HCT116 (cell line): ENCODE measurements at regions not wholly inside any gene's neighbourhood (a gene's known extent, or its start where the extent isn't known, plus 50 kb on each side); places are given as distances from the start of the nearest gene placed in this dataset.

Experiments used
- ATAC-seq: fragments of 200-7000 bp; cut with Tn5 transposase; 2 replicates; pipeline ENCODE4 v1.9.1; 2020; ENCODE audit warnings: mild to moderate bottlenecking, moderate library complexity
- BruUV-seq: library from RNA; stranded (reverse); fragments of 400-500 nt; replicated peaks from 2 replicates; lab custom pipeline; 2021; lab: Mats Ljungman, UMichigan
- CTCF ChIA-PET: fragments of 300-600 bp; sonication (Branson Sonifier 250); formaldehyde crosslinking; loops from one replicate; lab custom pipeline; 2021; ENCODE audit warnings: antibody characterized with exemption; lab: Charles Lee
- POLR2A ChIA-PET: fragments of 300-600, 350-600 bp; sonication (Branson Sonifier 250); formaldehyde crosslinking; loops from one replicate; lab custom pipeline; 2021; ENCODE audit warnings: antibody characterized with exemption; lab: Charles Lee
- RAD21 ChIA-PET, 2 experiments: fragments of 300-600 bp; sonication (Branson Sonifier 250); formaldehyde crosslinking; loops; one replicate each; lab custom pipeline; 2023; ENCODE audit warnings: low total read pairs in 2 of 2; ENCODE audit not compliant: uncharacterized antibody in 2 of 2, unreplicated experiment in 2 of 2, low non-redundant PET in 1 of 2; lab: Charles Lee
- DNase-seq: peaks from one replicate; pipeline ENCODE4 v3.0.0-alpha.2; 2010; ENCODE audit warnings: low read depth, low spot score
- H2AFZ ChIP-seq: fragments of 200-600 bp; shearing (Covaris generic), sonication (generic); 2 replicates; pipeline ENCODE4 v1.6.1; 2017; ENCODE audit warnings: low read depth, mixed run types, mixed read lengths, antibody characterized with exemption, low read length; ENCODE audit not compliant: poor library complexity, severe bottlenecking
- H3K27ac ChIP-seq: 2 replicates; pipeline ENCODE4 v1.5.1; 2012; ENCODE audit warnings: low read depth, low read length
- H3K27me3 ChIP-seq: fragments of 200-600 bp; sonication (generic); 2 replicates; pipeline ENCODE4 v1.6.1; 2016; ENCODE audit warnings: mixed run types, low read length, mixed read lengths; ENCODE audit not compliant: insufficient read depth
- H3K36me3 ChIP-seq, 2 experiments: fragments of 200-500 bp in 1 of 2; fragments of 200-600 bp in 1 of 2; sonication (Bioruptor generic) in 1 of 2; sonication (generic) in 1 of 2; 2 replicates each; pipeline versions ENCODE4 v1.5.1 to v1.6.1; 2014 to 2016; ENCODE audit warnings: low read length in 2 of 2, inconsistent platforms in 1 of 2, mixed read lengths in 1 of 2, mixed run types in 1 of 2; ENCODE audit not compliant: insufficient read depth in 2 of 2, control insufficient read depth in 1 of 2
- H3K4me1 ChIP-seq, 2 experiments: fragments of 200-600 bp in 1 of 2; sonication (generic) in 1 of 2; 2 replicates each; pipeline versions ENCODE4 v1.5.1 to v1.6.1; 2012 to 2017; ENCODE audit warnings: low read length in 2 of 2, inconsistent platforms in 1 of 2, mild to moderate bottlenecking in 1 of 2, mixed read lengths in 1 of 2, mixed run types in 1 of 2, moderate library complexity in 1 of 2; ENCODE audit not compliant: insufficient read depth in 2 of 2, control insufficient read depth in 1 of 2
- H3K4me2 ChIP-seq: fragments of 200-600 bp; sonication (generic); 2 replicates; pipeline ENCODE4 v1.6.1; 2017; ENCODE audit warnings: mixed run types, low read length, mixed read lengths
- H3K4me3 ChIP-seq, 2 experiments: fragments of 200-600 bp in 1 of 2; sonication (generic) in 1 of 2; replicated peaks in 1 of 2; 2 replicates each; pipeline ENCODE4 v1.5.1; 2011 to 2016; ENCODE audit warnings: low read length in 2 of 2, control low read depth in 1 of 2, low read depth in 1 of 2, mild to moderate bottlenecking in 1 of 2, mixed read lengths in 1 of 2, mixed run types in 1 of 2
- H3K79me2 ChIP-seq: fragments of 200-600 bp; sonication (generic); 2 replicates; pipeline ENCODE4 v1.6.1; 2017; ENCODE audit warnings: mild to moderate bottlenecking, mixed run types, low read length, moderate library complexity, mixed read lengths; ENCODE audit not compliant: insufficient read depth
- H3K9ac ChIP-seq: fragments of 200-600 bp; sonication (generic); 2 replicates; pipeline ENCODE4 v1.6.1; 2016; ENCODE audit warnings: low read length, mixed read lengths
- H3K9me2 ChIP-seq: fragments of 200-600 bp; sonication (generic), shearing (Covaris generic); 2 replicates; pipeline ENCODE4 v1.6.1; 2017; ENCODE audit warnings: mixed run types, mild to moderate bottlenecking, moderate library complexity; ENCODE audit not compliant: insufficient read depth
- H3K9me3 ChIP-seq, 2 experiments: fragments of 200-500 bp in 1 of 2; fragments of 200-600 bp in 1 of 2; sonication (Bioruptor generic) in 1 of 2; sonication (generic) in 1 of 2; 2 replicates each; pipeline ENCODE4 v1.6.1; 2014 to 2017; ENCODE audit warnings: low read length in 2 of 2, mixed read lengths in 2 of 2, inconsistent platforms in 1 of 2, low read depth in 1 of 2, mild to moderate bottlenecking in 1 of 2, mixed run types in 1 of 2, moderate library complexity in 1 of 2; ENCODE audit not compliant: control insufficient read depth in 1 of 2, insufficient read depth in 1 of 2
- H4K20me1 ChIP-seq: fragments of 200-600 bp; sonication (generic), shearing (Covaris generic); 2 replicates; pipeline ENCODE4 v1.6.1; 2017; ENCODE audit warnings: mixed run types, mild to moderate bottlenecking, moderate library complexity; ENCODE audit not compliant: insufficient read depth
- ATF3 ChIP-seq: IDR thresholded peaks from 2 replicates; pipeline ENCODE4 v1.6.1; 2012
- CBX3 ChIP-seq: IDR thresholded peaks from 2 replicates; pipeline ENCODE4 v1.6.1; 2012; ENCODE audit warnings: low read depth
- CEBPB ChIP-seq: IDR thresholded peaks from 2 replicates; pipeline ENCODE4 v1.6.1; 2012; ENCODE audit warnings: low read depth
- ELF1 ChIP-seq: IDR thresholded peaks from 2 replicates; pipeline ENCODE4 v1.6.1; 2012; ENCODE audit warnings: low read depth, borderline replicate concordance
- EZH2 ChIP-seq: fragments of 200-600 bp; sonication (generic); IDR thresholded peaks from 2 replicates; pipeline ENCODE4 v1.6.1; 2017; ENCODE audit warnings: antibody characterized with exemption, mixed run types
- EZH2phosphoT487 ChIP-seq: fragments of 200-600 bp; IDR thresholded peaks from 2 replicates; pipeline ENCODE4 v1.6.1; 2018; ENCODE audit warnings: antibody characterized with exemption, borderline replicate concordance
- FOSL1 ChIP-seq: IDR thresholded peaks from 2 replicates; pipeline ENCODE4 v1.6.1; 2012; ENCODE audit warnings: low read depth
- JUND ChIP-seq: IDR thresholded peaks from 2 replicates; pipeline ENCODE4 v1.6.1; 2012
- POLR2A ChIP-seq: IDR thresholded peaks from 2 replicates; pipeline ENCODE4 v1.7.0; 2011; ENCODE audit warnings: borderline replicate concordance; ENCODE audit not compliant: insufficient read depth, insufficient read length; ENCODE audit errors: extremely low read depth
- POLR2AphosphoS5 ChIP-seq: IDR thresholded peaks from 2 replicates; pipeline ENCODE4 v1.6.1; 2011; ENCODE audit warnings: mild to moderate bottlenecking, low read depth, low read length, moderate library complexity
- RAD21 ChIP-seq: IDR thresholded peaks from 2 replicates; pipeline ENCODE4 v1.6.1; 2012; ENCODE audit warnings: low read depth, mild to moderate bottlenecking
- REST ChIP-seq: IDR thresholded peaks from 2 replicates; pipeline ENCODE4 v1.6.1; 2012; ENCODE audit warnings: low read depth
- SP1 ChIP-seq: IDR thresholded peaks from 2 replicates; pipeline ENCODE4 v1.6.1; 2012; ENCODE audit warnings: low read depth
- YY1 ChIP-seq: IDR thresholded peaks from 2 replicates; pipeline ENCODE4 v1.6.1; 2011; ENCODE audit warnings: low read length, low read depth, moderate library complexity, mild to moderate bottlenecking; ENCODE audit not compliant: insufficient replicate concordance; ENCODE audit errors: extremely low read depth
- ZFX ChIP-seq: fragments of 450-650 bp; IDR thresholded peaks from 2 replicates; pipeline ENCODE4 v1.6.1; 2017
- ZNF274 ChIP-seq: fragments of 200-500 bp; sonication (Bioruptor generic); IDR thresholded peaks from 2 replicates; pipeline ENCODE4 v1.6.1; 2014; ENCODE audit warnings: mild to moderate bottlenecking, low read depth, low read length, inconsistent platforms
- intact Hi-C: fragments of 100-400 bp; cut with micrococcal nuclease; formaldehyde crosslinking; loops from 2 replicates; pipeline ENCODE4 v1.10.0; 2022
- TF ChIP-seq, protein P1 (sequence below): IDR thresholded peaks from 2 replicates; pipeline ENCODE4 v1.6.1; 2011; ENCODE audit warnings: mild to moderate bottlenecking, low read length, moderate library complexity; ENCODE audit not compliant: insufficient replicate concordance; ENCODE audit errors: extremely low read depth

DNA sequence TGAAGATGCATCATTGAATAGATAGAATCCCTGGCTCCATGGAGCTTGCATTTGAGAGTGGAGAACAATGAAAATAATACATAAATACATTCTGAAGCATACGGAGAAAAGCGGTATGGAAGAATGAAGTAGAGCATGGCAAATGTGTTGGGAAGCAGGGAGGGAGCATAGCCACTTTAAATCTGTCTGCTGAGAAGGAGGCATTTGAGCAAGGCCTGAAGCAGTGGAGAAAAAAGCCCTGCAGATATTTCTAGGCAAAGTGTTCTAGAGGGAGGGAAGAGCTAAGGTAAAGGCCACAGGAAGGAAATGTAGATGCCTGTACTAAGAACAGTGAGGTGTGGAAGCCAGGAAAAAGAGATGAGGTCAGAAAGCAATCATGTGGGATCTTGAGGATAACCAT, 484.8 kb downstream of the CNTN3 start (continued):
- TF ChIP-seq REST (no peak), CBX3 (no peak), EZH2 (no peak), POLR2A (no peak), ATF3 (no peak), SP1 (no peak), EZH2phosphoT487 (no peak), ZNF274 (no peak), YY1 (no peak)

DNA sequence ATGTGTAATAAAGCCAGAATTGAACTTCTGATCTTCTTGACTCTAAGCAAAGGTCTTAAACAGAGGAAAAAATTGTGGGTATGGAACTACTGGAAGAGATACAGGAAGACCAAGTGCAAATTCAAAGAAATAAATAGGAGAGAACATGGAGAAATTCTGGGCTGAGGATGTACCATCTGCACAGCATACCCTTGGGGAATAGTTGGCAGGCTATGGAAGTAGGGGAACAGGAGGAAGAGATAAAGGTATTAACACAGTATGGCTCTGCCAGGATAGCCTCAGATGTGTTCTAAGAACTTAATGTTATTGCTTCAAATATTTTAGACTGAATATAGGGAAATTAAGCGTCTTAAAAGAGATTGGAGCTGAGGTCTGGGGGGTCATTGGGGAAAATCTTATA, 485.4 kb downstream of the CNTN3 start:
- CTCF ChIA-PET: no interaction called here
- intact Hi-C loops: no loop called here
- Histone ChIP-seq H4K20me1 (no peaks in the 10 kb centered on the region), H3K4me1 (no peaks in the 10 kb centered on the region), H3K9ac (no peak overlapping the region), H2AFZ (no peak overlapping the region)
- DNase-seq: no peak
- TF ChIP-seq EZH2 (no peak), FOSL1 (no peak), POLR2AphosphoS5 (no peak), CBX3 (no peak), REST (no peak), CEBPB (no peak), EZH2phosphoT487 (no peak), ATF3 (no peak), ZFX (no peak), SP1 (no peak), RAD21 (no peak), JUND (no peak), ELF1 (no peak)
- TF ChIP-seq, protein P1, sequence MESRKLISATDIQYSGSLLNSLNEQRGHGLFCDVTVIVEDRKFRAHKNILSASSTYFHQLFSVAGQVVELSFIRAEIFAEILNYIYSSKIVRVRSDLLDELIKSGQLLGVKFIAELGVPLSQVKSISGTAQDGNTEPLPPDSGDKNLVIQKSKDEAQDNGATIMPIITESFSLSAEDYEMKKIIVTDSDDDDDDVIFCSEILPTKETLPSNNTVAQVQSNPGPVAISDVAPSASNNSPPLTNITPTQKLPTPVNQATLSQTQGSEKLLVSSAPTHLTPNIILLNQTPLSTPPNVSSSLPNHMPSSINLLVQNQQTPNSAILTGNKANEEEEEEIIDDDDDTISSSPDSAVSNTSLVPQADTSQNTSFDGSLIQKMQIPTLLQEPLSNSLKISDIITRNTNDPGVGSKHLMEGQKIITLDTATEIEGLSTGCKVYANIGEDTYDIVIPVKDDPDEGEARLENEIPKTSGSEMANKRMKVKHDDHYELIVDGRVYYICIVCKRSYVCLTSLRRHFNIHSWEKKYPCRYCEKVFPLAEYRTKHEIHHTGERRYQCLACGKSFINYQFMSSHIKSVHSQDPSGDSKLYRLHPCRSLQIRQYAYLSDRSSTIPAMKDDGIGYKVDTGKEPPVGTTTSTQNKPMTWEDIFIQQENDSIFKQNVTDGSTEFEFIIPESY: no peak
- TF ChIP-seq, all 23 proteins: peak for 0
- no TSS peak for BruUV-seq
- Histone ChIP-seq H3K9me3 (peaks cover 15 to 18% of the 10 kb centered on the region in 2 experiments; a peak in 2 of 4 replicates), H3K27me3 (no peaks in the 10 kb centered on the region), H3K9me2 (no peaks in the 10 kb centered on the region), H3K4me3 (no peak overlapping the region), H3K79me2 (no peaks in the 10 kb centered on the region), H3K36me3 (no peaks in the 10 kb centered on the region), H3K4me2 (no peak overlapping the region), H3K27ac (no peak overlapping the region)
- POLR2A ChIA-PET: no interaction called here
- RAD21 ChIA-PET: no interaction called here
- ATAC-seq: no peak
